ENCODE measurements at regions not wholly inside any gene's neighbourhood (a gene's known extent, or its start where the extent isn't known, plus 50 kb on each side); places are given as distances from the start of the nearest gene placed in this dataset.

DNA sequence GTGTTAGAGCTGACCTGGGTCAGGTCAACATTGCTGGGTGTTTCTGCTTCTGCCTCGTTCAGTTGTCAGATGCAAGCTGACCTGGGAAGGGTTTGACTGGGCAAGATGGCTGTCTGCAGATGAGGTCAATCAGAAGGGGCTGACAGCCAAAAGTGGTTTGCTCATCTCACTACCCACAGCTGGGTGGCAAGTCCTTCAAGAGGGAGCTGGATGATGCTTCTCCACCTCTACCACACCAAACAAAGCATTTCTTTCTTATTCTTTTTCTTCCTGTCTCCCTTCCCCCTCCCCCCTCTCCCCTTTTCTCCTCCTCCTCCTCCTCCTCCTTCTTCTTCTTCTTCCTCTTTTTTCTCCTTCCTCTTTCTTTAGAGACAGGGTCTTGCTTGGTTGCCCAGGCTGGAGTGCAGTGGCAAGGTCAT lies 268.2 kb upstream of the PLEKHG7 start:
- TF ChIP-seq, protein P1, sequence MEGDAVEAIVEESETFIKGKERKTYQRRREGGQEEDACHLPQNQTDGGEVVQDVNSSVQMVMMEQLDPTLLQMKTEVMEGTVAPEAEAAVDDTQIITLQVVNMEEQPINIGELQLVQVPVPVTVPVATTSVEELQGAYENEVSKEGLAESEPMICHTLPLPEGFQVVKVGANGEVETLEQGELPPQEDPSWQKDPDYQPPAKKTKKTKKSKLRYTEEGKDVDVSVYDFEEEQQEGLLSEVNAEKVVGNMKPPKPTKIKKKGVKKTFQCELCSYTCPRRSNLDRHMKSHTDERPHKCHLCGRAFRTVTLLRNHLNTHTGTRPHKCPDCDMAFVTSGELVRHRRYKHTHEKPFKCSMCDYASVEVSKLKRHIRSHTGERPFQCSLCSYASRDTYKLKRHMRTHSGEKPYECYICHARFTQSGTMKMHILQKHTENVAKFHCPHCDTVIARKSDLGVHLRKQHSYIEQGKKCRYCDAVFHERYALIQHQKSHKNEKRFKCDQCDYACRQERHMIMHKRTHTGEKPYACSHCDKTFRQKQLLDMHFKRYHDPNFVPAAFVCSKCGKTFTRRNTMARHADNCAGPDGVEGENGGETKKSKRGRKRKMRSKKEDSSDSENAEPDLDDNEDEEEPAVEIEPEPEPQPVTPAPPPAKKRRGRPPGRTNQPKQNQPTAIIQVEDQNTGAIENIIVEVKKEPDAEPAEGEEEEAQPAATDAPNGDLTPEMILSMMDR (IDR thresholded peaks at IDR 0.05) = no peak
- TF ChIP-seq, protein P2, sequence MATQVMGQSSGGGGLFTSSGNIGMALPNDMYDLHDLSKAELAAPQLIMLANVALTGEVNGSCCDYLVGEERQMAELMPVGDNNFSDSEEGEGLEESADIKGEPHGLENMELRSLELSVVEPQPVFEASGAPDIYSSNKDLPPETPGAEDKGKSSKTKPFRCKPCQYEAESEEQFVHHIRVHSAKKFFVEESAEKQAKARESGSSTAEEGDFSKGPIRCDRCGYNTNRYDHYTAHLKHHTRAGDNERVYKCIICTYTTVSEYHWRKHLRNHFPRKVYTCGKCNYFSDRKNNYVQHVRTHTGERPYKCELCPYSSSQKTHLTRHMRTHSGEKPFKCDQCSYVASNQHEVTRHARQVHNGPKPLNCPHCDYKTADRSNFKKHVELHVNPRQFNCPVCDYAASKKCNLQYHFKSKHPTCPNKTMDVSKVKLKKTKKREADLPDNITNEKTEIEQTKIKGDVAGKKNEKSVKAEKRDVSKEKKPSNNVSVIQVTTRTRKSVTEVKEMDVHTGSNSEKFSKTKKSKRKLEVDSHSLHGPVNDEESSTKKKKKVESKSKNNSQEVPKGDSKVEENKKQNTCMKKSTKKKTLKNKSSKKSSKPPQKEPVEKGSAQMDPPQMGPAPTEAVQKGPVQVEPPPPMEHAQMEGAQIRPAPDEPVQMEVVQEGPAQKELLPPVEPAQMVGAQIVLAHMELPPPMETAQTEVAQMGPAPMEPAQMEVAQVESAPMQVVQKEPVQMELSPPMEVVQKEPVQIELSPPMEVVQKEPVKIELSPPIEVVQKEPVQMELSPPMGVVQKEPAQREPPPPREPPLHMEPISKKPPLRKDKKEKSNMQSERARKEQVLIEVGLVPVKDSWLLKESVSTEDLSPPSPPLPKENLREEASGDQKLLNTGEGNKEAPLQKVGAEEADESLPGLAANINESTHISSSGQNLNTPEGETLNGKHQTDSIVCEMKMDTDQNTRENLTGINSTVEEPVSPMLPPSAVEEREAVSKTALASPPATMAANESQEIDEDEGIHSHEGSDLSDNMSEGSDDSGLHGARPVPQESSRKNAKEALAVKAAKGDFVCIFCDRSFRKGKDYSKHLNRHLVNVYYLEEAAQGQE (IDR thresholded peaks at IDR 0.05; ENCODE audit: insufficient read depth in 1 of 2, low read depth in 2 of 2, low read length in 1 of 2) = no peak
- TF ChIP-seq POLR2AphosphoS5 (IDR thresholded peaks at IDR 0.05; ENCODE audit: low read depth, low read length) = no peak
- TF ChIP-seq SIN3A (IDR thresholded peaks at IDR 0.05; ENCODE audit: borderline replicate concordance, insufficient read depth, low read depth, low read length) = no peak
- TF ChIP-seq TCF7L2 (IDR thresholded peaks at IDR 0.05; ENCODE audit: low read depth, low read length) = no peak
